ENCODE measurements at regions not wholly inside any gene's neighbourhood (a gene's known extent, or its start where the extent isn't known, plus 50 kb on each side); places are given as distances from the start of the nearest gene placed in this dataset.

GRCh38 chr14:84152452-84152851 is 1377.5 kb upstream of the FLRT2 start:
- Histone ChIP-seq H3K27ac (ENCODE audit: low read depth, low read length) (no peak overlapping the region), H3K9ac (ENCODE audit: low read length in 5 of 5) (no peak overlapping the region), H3K4me1 (ENCODE audit: control insufficient read depth in 5 of 5, insufficient read depth in 5 of 5, low read length in 5 of 5) (no peaks in the 10 kb centered on the region), H3K27me3 (ENCODE audit: control insufficient read depth in 5 of 5, insufficient read depth in 4 of 5, low read length in 5 of 5) (no peaks in the 10 kb centered on the region), H3K36me3 (ENCODE audit: control insufficient read depth in 5 of 5, insufficient read depth in 5 of 5, low read length in 5 of 5) (no peaks in the 10 kb centered on the region), H3K9me3 (ENCODE audit: control insufficient read depth in 5 of 5, low read length in 5 of 5) (peaks cover 0 to 2% (median 0%) of the 10 kb centered on the region in 5 donors), H3K4me3 (ENCODE audit: low read depth in 1 of 5, low read length in 5 of 5) (no peak overlapping the region)

GRCh38 chr14:84162633-84163032 is 1367.3 kb upstream of the FLRT2 start:
- H3K9ac ChIP-seq (ENCODE audit: low read length in 5 of 5) = no peak overlapping the region
- H3K27ac ChIP-seq (ENCODE audit: low read depth, low read length) = no peak overlapping the region
- no peak overlapping the region for H3K4me3 ChIP-seq (ENCODE audit: low read depth in 1 of 5, low read length in 5 of 5)
- peaks cover 0 to 3% (median 0%) of the 10 kb centered on the region in 5 donors for H3K4me1 ChIP-seq (ENCODE audit: control insufficient read depth in 5 of 5, insufficient read depth in 5 of 5, low read length in 5 of 5)
- H3K9me3 ChIP-seq (ENCODE audit: control insufficient read depth in 5 of 5, low read length in 5 of 5) = no peaks in the 10 kb centered on the region
- H3K27me3 ChIP-seq (ENCODE audit: control insufficient read depth in 5 of 5, insufficient read depth in 4 of 5, low read length in 5 of 5) = no peaks in the 10 kb centered on the region
- no peaks in the 10 kb centered on the region for H3K36me3 ChIP-seq (ENCODE audit: control insufficient read depth in 5 of 5, insufficient read depth in 5 of 5, low read length in 5 of 5)

GRCh38 chr14:84167026-84167425 is 1362.9 kb upstream of the FLRT2 start:
- no peaks in the 10 kb centered on the region for H3K36me3 ChIP-seq (ENCODE audit: control insufficient read depth in 5 of 5, insufficient read depth in 5 of 5, low read length in 5 of 5)
- peaks cover 0 to 3% (median 0%) of the 10 kb centered on the region in 5 donors for H3K4me1 ChIP-seq (ENCODE audit: control insufficient read depth in 5 of 5, insufficient read depth in 5 of 5, low read length in 5 of 5)
- no peaks in the 10 kb centered on the region for H3K9me3 ChIP-seq (ENCODE audit: control insufficient read depth in 5 of 5, low read length in 5 of 5)
- H3K27ac ChIP-seq (ENCODE audit: low read depth, low read length) = no peak overlapping the region
- H3K27me3 ChIP-seq (ENCODE audit: control insufficient read depth in 5 of 5, insufficient read depth in 4 of 5, low read length in 5 of 5) = no peaks in the 10 kb centered on the region
- no peak overlapping the region for H3K9ac ChIP-seq (ENCODE audit: low read length in 5 of 5)
- no peak overlapping the region for H3K4me3 ChIP-seq (ENCODE audit: low read depth in 1 of 5, low read length in 5 of 5)

DNA sequence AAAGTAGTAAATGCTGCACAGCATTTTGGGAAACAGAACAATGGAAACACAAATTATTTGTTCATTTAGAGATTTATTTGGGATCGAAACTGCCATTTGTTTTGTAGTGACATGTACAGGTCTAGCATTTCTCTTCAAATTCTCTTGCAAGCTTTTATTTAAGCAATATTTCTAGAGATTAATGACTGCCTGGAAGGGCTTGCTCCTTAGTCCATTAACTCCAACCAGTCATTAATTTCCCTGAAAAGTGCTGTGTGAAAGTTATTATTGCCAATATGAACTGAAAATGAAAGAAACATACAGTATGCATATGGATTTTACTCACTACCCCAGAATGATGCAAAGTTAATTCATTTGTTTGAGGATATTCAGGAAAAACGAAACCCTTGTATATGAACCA is 1349.6 kb upstream of the FLRT2 start:
- no peaks in the 10 kb centered on the region for H3K36me3 ChIP-seq (ENCODE audit: control insufficient read depth in 5 of 5, insufficient read depth in 5 of 5, low read length in 5 of 5)
- H3K4me3 ChIP-seq (ENCODE audit: low read depth in 1 of 5, low read length in 5 of 5) = no peak overlapping the region
- no peaks in the 10 kb centered on the region for H3K27me3 ChIP-seq (ENCODE audit: control insufficient read depth in 5 of 5, insufficient read depth in 4 of 5, low read length in 5 of 5)
- H3K4me1 ChIP-seq (ENCODE audit: control insufficient read depth in 5 of 5, insufficient read depth in 5 of 5, low read length in 5 of 5) = peaks cover 0 to 4% (median 0%) of the 10 kb centered on the region in 5 donors
- no peak overlapping the region for H3K9ac ChIP-seq (ENCODE audit: low read length in 5 of 5)
- H3K27ac ChIP-seq (ENCODE audit: low read depth, low read length) = no peak overlapping the region
- H3K9me3 ChIP-seq (ENCODE audit: control insufficient read depth in 5 of 5, low read length in 5 of 5) = no peaks in the 10 kb centered on the region

DNA sequence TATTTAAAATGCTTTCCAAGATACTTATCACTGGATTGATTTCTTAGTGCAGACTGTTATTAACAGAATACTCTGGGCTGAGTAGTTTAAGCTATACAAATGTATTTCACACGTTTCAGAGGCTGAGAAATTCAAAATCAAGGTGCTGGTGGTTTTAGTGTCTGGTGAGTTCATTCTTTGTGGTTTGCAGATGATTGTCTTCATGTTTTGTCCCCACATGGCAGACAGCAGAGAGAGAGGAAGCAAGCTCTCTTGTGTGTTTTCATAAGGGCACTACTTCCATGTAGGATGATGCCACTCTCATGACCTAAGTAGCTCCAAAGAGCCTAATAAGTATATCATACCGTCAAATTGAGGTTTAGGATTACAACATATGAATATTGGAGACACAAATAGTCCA is 1348.9 kb upstream of the FLRT2 start:
- H3K36me3 ChIP-seq (ENCODE audit: control insufficient read depth in 5 of 5, insufficient read depth in 5 of 5, low read length in 5 of 5) = no peaks in the 10 kb centered on the region
- H3K27me3 ChIP-seq (ENCODE audit: control insufficient read depth in 5 of 5, insufficient read depth in 4 of 5, low read length in 5 of 5) = no peaks in the 10 kb centered on the region
- no peak overlapping the region for H3K27ac ChIP-seq (ENCODE audit: low read depth, low read length)
- no peak overlapping the region for H3K9ac ChIP-seq (ENCODE audit: low read length in 5 of 5)
- H3K4me1 ChIP-seq (ENCODE audit: control insufficient read depth in 5 of 5, insufficient read depth in 5 of 5, low read length in 5 of 5) = peaks cover 0 to 4% (median 0%) of the 10 kb centered on the region in 5 donors
- H3K4me3 ChIP-seq (ENCODE audit: low read depth in 1 of 5, low read length in 5 of 5) = no peak overlapping the region
- no peaks in the 10 kb centered on the region for H3K9me3 ChIP-seq (ENCODE audit: control insufficient read depth in 5 of 5, low read length in 5 of 5)

DNA sequence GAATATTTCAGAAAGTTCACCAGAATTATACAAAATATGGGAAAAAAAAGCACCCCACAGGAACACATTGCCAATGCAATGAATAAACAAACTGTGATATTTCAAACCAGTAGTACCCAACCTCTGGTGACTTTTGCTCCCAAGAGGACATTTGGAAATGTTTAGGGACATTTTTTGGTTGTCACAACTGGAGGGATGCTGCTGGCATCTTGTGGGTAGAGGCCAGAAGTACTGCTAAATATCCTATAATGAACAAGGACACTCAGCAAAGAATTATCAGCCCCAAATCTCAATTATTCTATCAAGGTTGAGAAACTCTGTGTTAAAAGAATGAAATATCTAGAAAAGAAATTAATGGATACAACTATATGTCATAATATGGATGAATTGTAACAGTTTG is 1334.4 kb upstream of the FLRT2 start:
- Histone ChIP-seq H3K9me3 (ENCODE audit: control insufficient read depth in 5 of 5, low read length in 5 of 5) (peaks cover 0 to 8% (median 0%) of the 10 kb centered on the region in 5 donors), H3K36me3 (ENCODE audit: control insufficient read depth in 5 of 5, insufficient read depth in 5 of 5, low read length in 5 of 5) (no peaks in the 10 kb centered on the region), H3K27me3 (ENCODE audit: control insufficient read depth in 5 of 5, insufficient read depth in 4 of 5, low read length in 5 of 5) (no peaks in the 10 kb centered on the region), H3K9ac (ENCODE audit: low read length in 5 of 5) (no peak overlapping the region), H3K27ac (ENCODE audit: low read depth, low read length) (no peak overlapping the region), H3K4me1 (ENCODE audit: control insufficient read depth in 5 of 5, insufficient read depth in 5 of 5, low read length in 5 of 5) (peaks cover 0 to 3% (median 0%) of the 10 kb centered on the region in 5 donors), H3K4me3 (ENCODE audit: low read depth in 1 of 5, low read length in 5 of 5) (no peak overlapping the region)

DNA sequence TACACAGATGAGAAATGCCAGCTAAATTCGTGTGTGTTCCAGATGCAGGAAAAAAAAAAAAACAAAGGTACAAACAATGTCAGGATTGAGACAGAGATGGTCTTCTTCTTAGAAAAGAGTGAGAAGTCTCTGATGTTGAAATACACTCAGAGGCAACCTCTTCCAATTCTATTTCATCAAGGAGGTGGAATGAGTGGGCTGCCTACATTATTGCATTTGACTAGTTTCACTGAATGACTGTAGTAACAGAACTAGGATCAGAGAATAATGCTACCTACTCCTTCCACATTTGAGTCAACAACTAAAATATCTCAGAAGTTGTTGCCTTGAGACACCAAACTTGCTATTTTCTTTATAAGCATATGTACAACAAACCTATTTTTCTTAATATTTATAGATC is 1332.2 kb upstream of the FLRT2 start:
- no peaks in the 10 kb centered on the region for H3K27me3 ChIP-seq (ENCODE audit: control insufficient read depth in 5 of 5, insufficient read depth in 4 of 5, low read length in 5 of 5)
- peaks cover 0 to 3% (median 0%) of the 10 kb centered on the region in 5 donors for H3K4me1 ChIP-seq (ENCODE audit: control insufficient read depth in 5 of 5, insufficient read depth in 5 of 5, low read length in 5 of 5)
- H3K36me3 ChIP-seq (ENCODE audit: control insufficient read depth in 5 of 5, insufficient read depth in 5 of 5, low read length in 5 of 5) = no peaks in the 10 kb centered on the region
- H3K27ac ChIP-seq (ENCODE audit: low read depth, low read length) = no peak overlapping the region
- H3K9ac ChIP-seq (ENCODE audit: low read length in 5 of 5) = no peak overlapping the region
- peaks cover 0 to 8% (median 0%) of the 10 kb centered on the region in 5 donors for H3K9me3 ChIP-seq (ENCODE audit: control insufficient read depth in 5 of 5, low read length in 5 of 5)
- H3K4me3 ChIP-seq (ENCODE audit: low read depth in 1 of 5, low read length in 5 of 5) = no peak overlapping the region

DNA sequence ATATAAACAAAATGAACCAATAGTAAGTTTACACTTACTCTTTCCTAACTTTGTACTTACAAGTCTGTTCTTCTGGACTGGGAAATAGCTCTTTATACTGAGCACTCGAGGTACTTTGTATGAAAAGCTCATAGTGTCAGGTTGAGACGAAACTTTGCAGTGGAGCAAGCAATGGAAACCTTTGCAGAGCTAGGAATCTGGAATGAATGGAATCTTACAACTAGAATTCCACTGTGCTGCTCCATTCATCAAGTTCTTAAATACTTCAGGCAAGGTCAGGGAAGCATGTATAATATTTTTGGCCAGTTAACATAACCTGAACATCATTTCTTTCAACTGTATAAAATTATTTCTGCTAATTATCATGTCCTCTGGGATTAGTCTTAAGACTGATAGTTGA is 1327.5 kb upstream of the FLRT2 start:
- Histone ChIP-seq H3K4me3 (ENCODE audit: low read depth in 1 of 5, low read length in 5 of 5) (no peak overlapping the region), H3K27me3 (ENCODE audit: control insufficient read depth in 5 of 5, insufficient read depth in 4 of 5, low read length in 5 of 5) (no peaks in the 10 kb centered on the region), H3K9ac (ENCODE audit: low read length in 5 of 5) (no peak overlapping the region), H3K27ac (ENCODE audit: low read depth, low read length) (no peak overlapping the region), H3K9me3 (ENCODE audit: control insufficient read depth in 5 of 5, low read length in 5 of 5) (no peaks in the 10 kb centered on the region), H3K36me3 (ENCODE audit: control insufficient read depth in 5 of 5, insufficient read depth in 5 of 5, low read length in 5 of 5) (no peaks in the 10 kb centered on the region), H3K4me1 (ENCODE audit: control insufficient read depth in 5 of 5, insufficient read depth in 5 of 5, low read length in 5 of 5) (no peaks in the 10 kb centered on the region)

DNA sequence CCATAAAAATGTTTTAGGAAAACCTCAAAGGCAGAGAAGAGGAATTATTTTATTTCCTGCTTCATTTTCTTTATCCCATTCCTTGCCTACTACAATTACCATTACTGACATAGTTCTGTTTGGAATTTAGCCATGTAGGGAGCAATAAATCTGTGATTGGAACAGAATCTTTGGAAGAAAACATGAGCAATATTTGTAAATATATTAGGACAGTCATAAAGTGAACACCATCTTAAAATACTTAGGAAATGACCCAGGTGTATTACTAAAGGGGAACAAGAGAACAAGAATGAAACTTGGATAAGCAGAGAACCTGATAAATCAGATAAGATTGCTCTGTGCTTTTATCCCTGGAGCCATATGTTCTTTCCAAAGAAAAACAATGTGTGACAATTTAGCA is 1326.0 kb upstream of the FLRT2 start:
- no peaks in the 10 kb centered on the region for H3K27me3 ChIP-seq (ENCODE audit: control insufficient read depth in 5 of 5, insufficient read depth in 4 of 5, low read length in 5 of 5)
- no peaks in the 10 kb centered on the region for H3K4me1 ChIP-seq (ENCODE audit: control insufficient read depth in 5 of 5, insufficient read depth in 5 of 5, low read length in 5 of 5)
- H3K4me3 ChIP-seq (ENCODE audit: low read depth in 1 of 5, low read length in 5 of 5) = no peak overlapping the region
- no peak overlapping the region for H3K27ac ChIP-seq (ENCODE audit: low read depth, low read length)
- no peak overlapping the region for H3K9ac ChIP-seq (ENCODE audit: low read length in 5 of 5)
- H3K9me3 ChIP-seq (ENCODE audit: control insufficient read depth in 5 of 5, low read length in 5 of 5) = peaks cover 0 to 2% (median 0%) of the 10 kb centered on the region in 5 donors
- no peaks in the 10 kb centered on the region for H3K36me3 ChIP-seq (ENCODE audit: control insufficient read depth in 5 of 5, insufficient read depth in 5 of 5, low read length in 5 of 5)

DNA sequence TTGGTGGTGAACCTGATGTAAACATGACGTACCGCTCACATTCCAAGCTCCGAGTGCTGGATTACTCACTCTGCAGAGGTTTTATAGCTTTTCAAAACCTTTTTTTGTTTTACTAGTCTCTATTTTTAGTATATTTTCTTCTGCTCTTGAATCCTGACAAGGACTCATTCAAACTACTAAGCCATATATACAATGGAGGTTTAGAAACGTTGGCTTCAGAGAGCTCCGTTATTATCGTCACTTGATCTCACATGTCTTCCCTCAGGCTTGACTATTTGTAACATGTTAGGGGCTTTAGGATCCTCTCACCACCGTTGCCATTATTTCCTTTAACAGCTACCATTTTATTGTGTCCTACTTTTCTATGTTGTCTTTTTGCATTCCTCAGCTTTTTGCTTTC is 1321.5 kb upstream of the FLRT2 start:
- peaks cover 0 to 2% (median 0%) of the 10 kb centered on the region in 5 donors for H3K9me3 ChIP-seq (ENCODE audit: control insufficient read depth in 5 of 5, low read length in 5 of 5)

GRCh38 chr14:84209031-84209430 is 1320.9 kb upstream of the FLRT2 start:
- no peak overlapping the region for H3K9ac ChIP-seq (ENCODE audit: low read length in 5 of 5)
- H3K27me3 ChIP-seq (ENCODE audit: control insufficient read depth in 5 of 5, insufficient read depth in 4 of 5, low read length in 5 of 5) = no peaks in the 10 kb centered on the region
- no peak overlapping the region for H3K27ac ChIP-seq (ENCODE audit: low read depth, low read length)
- peaks cover 0 to 2% (median 0%) of the 10 kb centered on the region in 5 donors for H3K9me3 ChIP-seq (ENCODE audit: control insufficient read depth in 5 of 5, low read length in 5 of 5)
- no peaks in the 10 kb centered on the region for H3K36me3 ChIP-seq (ENCODE audit: control insufficient read depth in 5 of 5, insufficient read depth in 5 of 5, low read length in 5 of 5)
- no peaks in the 10 kb centered on the region for H3K4me1 ChIP-seq (ENCODE audit: control insufficient read depth in 5 of 5, insufficient read depth in 5 of 5, low read length in 5 of 5)
- H3K4me3 ChIP-seq (ENCODE audit: low read depth in 1 of 5, low read length in 5 of 5) = no peak overlapping the region

More for the DNA sequence above, 1321.5 kb upstream of the FLRT2 start:
- no peak overlapping the region for H3K4me3 ChIP-seq (ENCODE audit: low read depth in 1 of 5, low read length in 5 of 5)
- no peak overlapping the region for H3K9ac ChIP-seq (ENCODE audit: low read length in 5 of 5)
- H3K36me3 ChIP-seq (ENCODE audit: control insufficient read depth in 5 of 5, insufficient read depth in 5 of 5, low read length in 5 of 5) = no peaks in the 10 kb centered on the region
- no peaks in the 10 kb centered on the region for H3K4me1 ChIP-seq (ENCODE audit: control insufficient read depth in 5 of 5, insufficient read depth in 5 of 5, low read length in 5 of 5)
- H3K27me3 ChIP-seq (ENCODE audit: control insufficient read depth in 5 of 5, insufficient read depth in 4 of 5, low read length in 5 of 5) = no peaks in the 10 kb centered on the region
- no peak overlapping the region for H3K27ac ChIP-seq (ENCODE audit: low read depth, low read length)
